ENCODE measurements at regions not wholly inside any gene's neighbourhood (a gene's known extent, or its start where the extent isn't known, plus 50 kb on each side); places are given as distances from the start of the nearest gene placed in this dataset.
A peak's percentile ranks its signal among the peaks of the same experiment; 100 is the strongest.
"Not testable (repeated sequence)": the region's sequence is repeated elsewhere in the genome, so short reads cannot be mapped to it uniquely, and the experiment has no call there.

- DNase-seq: peak; percentile 57 to 86
These were observed 607.1 kb upstream of the BCHE start for GRCh38 chr3:166444336-166444735.

GRCh38 chr3:166435469-166436057 lies 598.3 kb upstream of the BCHE start:
- DNase-seq: no peak

GRCh38 chr3:166433060-166433459 lies 595.8 kb upstream of the BCHE start:
- DNase-seq: no peak

GRCh38 chr3:166425900-166426611 lies 588.8 kb upstream of the BCHE start:
- DNase-seq: no peak

GRCh38 chr3:166425021-166425420 lies 587.8 kb upstream of the BCHE start:
- no peak for DNase-seq

GRCh38 chr3:166423824-166424513 lies 586.7 kb upstream of the BCHE start:
- not testable (repeated sequence) for DNase-seq

GRCh38 chr3:166422556-166422955 lies 585.3 kb upstream of the BCHE start:
- no peak for DNase-seq

- DNase-seq: no peak
These were observed 582.8 kb upstream of the BCHE start for GRCh38 chr3:166420071-166420470.

- no peak for DNase-seq
These were observed 568.7 kb upstream of the BCHE start for GRCh38 chr3:166405896-166406295.

- DNase-seq: no peak
These were observed 568.2 kb upstream of the BCHE start for GRCh38 chr3:166405465-166405864.

- no peak for DNase-seq
These were observed 553.1 kb upstream of the BCHE start for GRCh38 chr3:166390303-166390702.

- no peak for DNase-seq
These were observed 551.1 kb upstream of the BCHE start for GRCh38 chr3:166388321-166388720.

- DNase-seq: no peak
These were observed 535.4 kb upstream of the BCHE start for GRCh38 chr3:166372571-166373106.

GRCh38 chr3:166367947-166368533 lies 530.8 kb upstream of the BCHE start:
- no peak for DNase-seq

GRCh38 chr3:166362698-166363097 lies 525.5 kb upstream of the BCHE start:
- DNase-seq: no peak

GRCh38 chr3:166360720-166361119 lies 523.5 kb upstream of the BCHE start:
- DNase-seq: no peak

GRCh38 chr3:166351461-166351860 lies 514.2 kb upstream of the BCHE start:
- no peak for DNase-seq

GRCh38 chr3:166340604-166341266 lies 503.5 kb upstream of the BCHE start:
- DNase-seq: no peak

GRCh38 chr3:166324401-166324800 lies 487.2 kb upstream of the BCHE start:
- peak in 1 of 2 experiments; percentile 14 for DNase-seq

- no peak for DNase-seq
These were observed 485.2 kb upstream of the BCHE start for GRCh38 chr3:166322391-166322790.

GRCh38 chr3:166307756-166308350 lies 470.6 kb upstream of the BCHE start:
- no peak for DNase-seq

- DNase-seq: peak in 1 of 2 experiments; percentile 12
These were observed 467.4 kb upstream of the BCHE start for GRCh38 chr3:166304584-166304983.

- DNase-seq: no peak
These were observed 466.5 kb upstream of the BCHE start for GRCh38 chr3:166303681-166304080.

Measured in NCI-H446 (cell line).